Left ventricle myocardium superior (tissue), 1 donor: ENCODE measurements at regions not wholly inside any gene's neighbourhood (a gene's known extent, or its start where the extent isn't known, plus 50 kb on each side); places are given as distances from the start of the nearest gene placed in this dataset.

Experiments
- ATAC-seq: fragments of 200-7000 bp; cut with Tn5 transposase; one replicate; pipeline ENCODE4 v1.9.1; 2020; ENCODE audit warnings: mild to moderate bottlenecking, moderate library complexity
- DNase-seq: peaks from one replicate; pipeline ENCODE4 v3.0.0-alpha.2; 2020
- intact Hi-C: fragments of 100-400 bp; cut with micrococcal nuclease; formaldehyde crosslinking; loops from one replicate; pipeline ENCODE4 v1.11.0; 2022
- donor health status: DM: no; HTN: yes; CAD: no; lungs with severe emphysema.

DNA sequence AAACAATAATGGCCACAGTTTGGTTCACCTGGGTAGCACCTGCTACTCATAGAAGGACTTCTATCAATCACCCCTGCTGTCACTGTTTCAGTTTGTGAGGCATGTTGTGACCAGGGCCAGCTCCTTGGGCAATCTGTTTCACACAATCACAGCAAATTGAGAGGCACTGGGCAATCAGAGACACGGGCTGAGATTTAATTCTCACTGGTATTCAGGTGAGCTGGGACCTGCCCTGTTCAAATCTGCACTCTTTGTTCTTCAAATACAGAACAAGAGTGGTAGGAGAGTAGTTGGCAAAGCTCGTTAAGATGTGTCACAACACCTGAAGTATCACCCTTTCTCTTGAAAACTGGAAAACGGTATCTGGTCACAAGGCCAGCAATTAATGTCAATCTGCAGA, 57.8 kb upstream of the NAP1L1 start:
- DNase-seq (no peak), ATAC-seq (no peak)
- intact Hi-C loops: no loop called here

DNA sequence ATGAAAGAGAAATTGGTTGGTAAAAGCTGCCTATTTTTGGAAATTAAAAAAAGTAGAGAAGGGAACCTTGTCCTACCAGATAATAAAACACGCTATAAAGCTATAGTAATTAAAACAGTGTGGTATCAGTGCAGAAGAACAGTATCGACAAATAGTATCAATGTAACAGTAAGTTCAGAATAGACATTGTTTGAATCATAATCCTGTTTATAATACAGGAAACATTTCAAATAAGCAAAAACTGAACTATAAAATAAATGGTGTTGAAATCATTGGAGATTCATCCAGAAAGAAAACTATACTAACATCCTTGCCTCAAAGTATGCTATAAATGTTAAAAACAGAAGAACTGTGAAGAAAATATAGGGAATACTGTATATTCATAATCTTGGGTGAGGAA, 54.2 kb upstream of the NAP1L1 start:
- ATAC-seq: no peak
- no peak for DNase-seq
- intact Hi-C loops: no loop called here

DNA sequence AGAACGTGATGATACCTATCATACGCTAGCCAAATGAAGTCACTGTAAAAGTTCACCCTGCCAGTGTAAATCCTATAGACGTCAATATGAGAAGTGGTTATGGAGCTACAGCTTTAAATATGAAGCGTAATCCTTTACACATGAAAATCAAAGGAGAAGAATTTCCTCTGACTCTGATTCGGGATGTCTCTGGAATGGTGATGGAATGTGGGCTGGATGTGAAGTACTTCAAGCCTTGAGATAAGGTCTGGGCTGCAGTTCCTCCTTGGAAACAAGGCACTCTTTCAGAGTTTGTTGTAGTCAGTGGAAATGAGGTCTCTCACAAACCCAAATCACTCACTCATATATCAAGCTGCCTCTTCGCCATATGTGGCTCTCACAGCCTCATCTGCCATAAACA, 53.1 kb upstream of the NAP1L1 start:
- ATAC-seq (no peak), DNase-seq (no peak)
- intact Hi-C loops: no loop called here

DNA sequence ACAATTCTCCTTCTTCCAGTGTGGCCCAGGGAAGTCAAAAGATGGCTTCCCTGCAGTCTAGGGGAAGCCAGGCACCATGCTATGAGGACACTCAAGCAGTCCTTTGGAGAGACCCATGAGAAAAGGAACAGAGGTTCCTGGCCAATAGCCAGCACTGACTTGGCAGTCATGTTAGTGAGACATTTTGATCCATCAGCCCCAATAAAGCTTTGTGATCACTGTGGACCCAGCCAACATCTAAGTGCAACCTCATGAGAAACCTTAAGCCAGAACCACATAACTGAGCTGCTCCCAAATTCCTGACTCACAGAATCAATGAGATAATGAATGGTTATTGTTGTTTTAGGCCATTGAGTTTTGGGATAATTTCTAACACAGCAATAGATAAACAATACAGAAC, 51.0 kb upstream of the NAP1L1 start:
- ATAC-seq (no peak), DNase-seq (no peak)
- intact Hi-C loops: no loop called here
